Hepatocyte (in vitro differentiated cells): ENCODE measurements at regions not wholly inside any gene's neighbourhood (a gene's known extent, or its start where the extent isn't known, plus 50 kb on each side); places are given as distances from the start of the nearest gene placed in this dataset.
A peak's percentile ranks its signal among the peaks of the same experiment; 100 is the strongest.

ENCODE experiments used
- DNase-seq: peaks from one replicate; pipeline ENCODE4 v3.0.0-alpha.2; 2016; ENCODE audit warnings: low spot score
- H2AFZ ChIP-seq: fragments of 200-600 bp; sonication (generic); 2 replicates; pipeline ENCODE4 v1.6.0; 2016; ENCODE audit warnings: antibody characterized with exemption, mild to moderate bottlenecking
- H3K27ac ChIP-seq: fragments of 200-600 bp; sonication (generic); 2 replicates; pipeline ENCODE4 v1.5.1; 2016; ENCODE audit warnings: mild to moderate bottlenecking
- H3K27me3 ChIP-seq: fragments of 200-600 bp; sonication (generic); 2 replicates; pipeline ENCODE4 v1.6.1; 2016
- H3K36me3 ChIP-seq: fragments of 200-600 bp; sonication (generic); replicated peaks from 2 replicates; pipeline ENCODE4 v1.5.1; 2016; ENCODE audit warnings: low read depth; ENCODE audit not compliant: insufficient read depth
- H3K4me1 ChIP-seq: fragments of 200-600 bp; sonication (generic); 2 replicates; pipeline ENCODE4 v1.5.1; 2016; ENCODE audit warnings: mild to moderate bottlenecking, moderate library complexity; ENCODE audit not compliant: insufficient read depth
- H3K4me2 ChIP-seq: fragments of 200-600 bp; sonication (generic); 2 replicates; pipeline ENCODE4 v1.6.0; 2016
- H3K4me3 ChIP-seq: fragments of 200-600 bp; sonication (generic); 2 replicates; pipeline ENCODE4 v1.5.1; 2016; ENCODE audit warnings: mild to moderate bottlenecking
- H3K79me2 ChIP-seq: fragments of 200-600 bp; sonication (generic); 2 replicates; pipeline ENCODE4 v1.6.0; 2017; ENCODE audit warnings: mild to moderate bottlenecking
- H3K9me2 ChIP-seq: fragments of 200-600 bp; sonication (generic); replicated peaks from 2 replicates; pipeline ENCODE4 v1.6.0; 2017; ENCODE audit warnings: mild to moderate bottlenecking; ENCODE audit not compliant: insufficient read depth
- H3K9me3 ChIP-seq: fragments of 200-600 bp; sonication (generic); 2 replicates; pipeline ENCODE4 v1.5.1; 2016; ENCODE audit warnings: low read depth, mild to moderate bottlenecking
- H4K20me1 ChIP-seq: fragments of 200-600 bp; sonication (generic); 2 replicates; pipeline ENCODE4 v1.6.0; 2016; ENCODE audit warnings: mild to moderate bottlenecking; ENCODE audit not compliant: insufficient read depth, poor library complexity, severe bottlenecking
- CTCF ChIP-seq: fragments of 200-600 bp; sonication (generic); IDR thresholded peaks from 2 replicates; pipeline ENCODE4 v1.5.1; 2016; ENCODE audit warnings: antibody characterized with exemption, mild to moderate bottlenecking; ENCODE audit not compliant: poor library complexity
- EZH2 ChIP-seq: fragments of 200-600 bp; sonication (generic); IDR thresholded peaks from 2 replicates; pipeline ENCODE4 v1.6.1; 2016; ENCODE audit warnings: antibody characterized with exemption, mild to moderate bottlenecking, borderline replicate concordance
- EZH2phosphoT487 ChIP-seq: fragments of 200-600 bp; sonication (generic); IDR thresholded peaks from one replicate; pipeline ENCODE4 v1.6.1; 2018; ENCODE audit warnings: antibody characterized with exemption, mild to moderate bottlenecking, low read depth, moderate library complexity; ENCODE audit not compliant: unreplicated experiment, severe bottlenecking
- whole genome bisulfite sequencing: methylation state at CpG from one replicate; pipeline ENCODE4 v1.1.6; 2016; ENCODE audit warnings: low lambda C conversion rate; ENCODE audit errors: missing lambda C conversion rate; 5-methylcytosine and 5-hydroxymethylcytosine counted together

GRCh38 chr1:244272471-244273261 is 179.0 kb downstream of the ADSS2 start:
- Histone ChIP-seq H4K20me1 (no peaks in the 10 kb centered on the region), H3K9me2 (no peaks in the 10 kb centered on the region), H3K27me3 (no peaks in the 10 kb centered on the region), H3K4me2 (no peak overlapping the region), H3K79me2 (no peaks in the 10 kb centered on the region), H3K27ac (no peak overlapping the region), H3K9me3 (no peaks in the 10 kb centered on the region), H3K4me1 (no peaks in the 10 kb centered on the region), H2AFZ (peak overlapping the region; percentile 13), H3K4me3 (no peak overlapping the region), H3K36me3 (no peaks in the 10 kb centered on the region)
- WGBS: 60% methylated on average over 9 of the region's 9 CpGs
- no peak for TF ChIP-seq EZH2phosphoT487
- peak; percentile 99 for TF ChIP-seq CTCF
- peak; percentile 87 for DNase-seq

GRCh38 chr1:244273262-244273844 is 178.4 kb downstream of the ADSS2 start:
- no peaks in the 10 kb centered on the region for H3K9me2 ChIP-seq
- no peak overlapping the region for H2AFZ ChIP-seq
- no peak overlapping the region for H3K4me2 ChIP-seq
- H3K79me2 ChIP-seq: no peaks in the 10 kb centered on the region
- no peaks in the 10 kb centered on the region for H4K20me1 ChIP-seq
- H3K36me3 ChIP-seq: no peaks in the 10 kb centered on the region
- no peak for DNase-seq
- H3K4me1 ChIP-seq: no peaks in the 10 kb centered on the region
- no peaks in the 10 kb centered on the region for H3K27me3 ChIP-seq
- no peaks in the 10 kb centered on the region for H3K9me3 ChIP-seq
- TF ChIP-seq EZH2phosphoT487 (no peak), EZH2 (no peak), CTCF (no peak)
- no peak overlapping the region for H3K4me3 ChIP-seq
- H3K27ac ChIP-seq: peak overlapping the region; percentile 24
- 51% methylated on average over 8 of the region's 8 CpGs for WGBS

GRCh38 chr1:244273845-244274619 is 177.7 kb downstream of the ADSS2 start:
- Histone ChIP-seq H3K27ac (peak overlapping the region; percentile 24), H3K27me3 (no peaks in the 10 kb centered on the region), H3K4me2 (no peak overlapping the region), H3K9me2 (no peaks in the 10 kb centered on the region), H2AFZ (no peak overlapping the region), H3K4me3 (no peak overlapping the region), H3K9me3 (no peaks in the 10 kb centered on the region), H3K36me3 (no peaks in the 10 kb centered on the region), H3K4me1 (no peaks in the 10 kb centered on the region), H4K20me1 (no peaks in the 10 kb centered on the region), H3K79me2 (no peaks in the 10 kb centered on the region)
- DNase-seq: peak; percentile 54
- WGBS: 65% methylated on average over 13 of the region's 13 CpGs
- TF ChIP-seq EZH2 (no peak), EZH2phosphoT487 (no peak), CTCF (no peak)
